OCI-LY7 (cell line): ENCODE measurements at regions not wholly inside any gene's neighbourhood (a gene's known extent, or its start where the extent isn't known, plus 50 kb on each side); places are given as distances from the start of the nearest gene placed in this dataset.

ENCODE experiments used
- BruUV-seq: library from RNA; stranded (reverse); fragments of 400-500 nt; replicated peaks from 2 replicates; lab custom pipeline; 2021; lab: Mats Ljungman, UMichigan
- CTCF ChIA-PET: fragments of 300-600 bp; sonication (Branson Sonifier 250); formaldehyde crosslinking; loops from one replicate; lab custom pipeline; 2022; ENCODE audit warnings: antibody characterized with exemption; ENCODE audit not compliant: unreplicated experiment; lab: Charles Lee
- POLR2A ChIA-PET: fragments of 300-600 bp; sonication (Branson Sonifier 250); formaldehyde crosslinking; loops from one replicate; lab custom pipeline; 2022; ENCODE audit warnings: antibody characterized with exemption; lab: Charles Lee
- DNase-seq: peaks from one replicate; pipeline ENCODE4 v3.0.0-alpha.2; 2015; ENCODE audit warnings: low spot score
- H2AFZ ChIP-seq: fragments of 200-600 bp; sonication (generic), shearing (Covaris generic); 2 replicates; pipeline ENCODE4 v1.6.1; 2014; ENCODE audit warnings: mild to moderate bottlenecking, antibody characterized with exemption, low read length, moderate library complexity
- H3K27ac ChIP-seq: fragments of 200-600 bp; sonication (generic); 2 replicates; pipeline ENCODE4 v1.5.1; 2014; ENCODE audit warnings: mixed run types, low read depth, mild to moderate bottlenecking, moderate library complexity, low read length, inconsistent platforms; ENCODE audit not compliant: poor library complexity, severe bottlenecking
- H3K36me3 ChIP-seq: fragments of 200-600 bp; sonication (generic); 2 replicates; pipeline ENCODE4 v1.6.1; 2014; ENCODE audit warnings: mild to moderate bottlenecking, antibody characterized with exemption, low read length, moderate library complexity, mixed read lengths; ENCODE audit not compliant: insufficient read depth
- H3K4me1 ChIP-seq: fragments of 200-600 bp; sonication (generic); 2 replicates; pipeline ENCODE4 v1.5.1; 2014; ENCODE audit warnings: mild to moderate bottlenecking, low read length; ENCODE audit not compliant: insufficient read depth, poor library complexity, severe bottlenecking
- H3K4me2 ChIP-seq: fragments of 200-600 bp; sonication (generic); 2 replicates; pipeline ENCODE4 v1.6.1; 2014; ENCODE audit warnings: mild to moderate bottlenecking, low read length
- H3K4me3 ChIP-seq: fragments of 200-600 bp; sonication (generic); 2 replicates; pipeline ENCODE4 v1.5.1; 2014; ENCODE audit warnings: mild to moderate bottlenecking, low read depth, low read length; ENCODE audit not compliant: poor library complexity, severe bottlenecking
- H3K79me2 ChIP-seq: fragments of 200-600 bp; sonication (generic); 2 replicates; pipeline ENCODE4 v1.6.1; 2016; ENCODE audit warnings: low read depth, mild to moderate bottlenecking, low read length, moderate library complexity, mixed read lengths; ENCODE audit not compliant: insufficient read depth
- H3K9me2 ChIP-seq: fragments of 200-600 bp; sonication (generic); 2 replicates; pipeline ENCODE4 v1.6.1; 2016; ENCODE audit warnings: mild to moderate bottlenecking, low read length, mixed read lengths; ENCODE audit not compliant: insufficient read depth
- H3K9me3 ChIP-seq: fragments of 200-600 bp; sonication (generic); 2 replicates; pipeline ENCODE4 v1.6.1; 2014; ENCODE audit warnings: mild to moderate bottlenecking, mixed run types, low read length, mixed read lengths
- H4K20me1 ChIP-seq: fragments of 200-600 bp; sonication (generic); 2 replicates; pipeline ENCODE4 v1.6.1; 2014; ENCODE audit warnings: mild to moderate bottlenecking, antibody characterized with exemption, low read length, moderate library complexity, mixed read lengths; ENCODE audit not compliant: insufficient read depth
- EZH2phosphoT487 ChIP-seq: fragments of 200-600 bp; sonication (generic); IDR thresholded peaks from 2 replicates; pipeline ENCODE4 v1.6.1; 2018; ENCODE audit warnings: low read depth, borderline replicate concordance, mild to moderate bottlenecking, mixed run types, antibody characterized with exemption, low read length, moderate library complexity, mixed read lengths
- intact Hi-C: fragments of 100-400 bp; cut with micrococcal nuclease; formaldehyde crosslinking; loops from one replicate; pipeline ENCODE4 v1.10.0; 2022; ENCODE audit not compliant: unreplicated experiment
- TF ChIP-seq, protein P1 (sequence below): fragments of 200-600 bp; sonication (generic); conservative IDR thresholded peaks from 2 replicates; pipeline ENCODE4 v1.5.1; 2014; ENCODE audit warnings: mild to moderate bottlenecking, antibody characterized with exemption, low read length, moderate library complexity, mixed read lengths

DNA sequence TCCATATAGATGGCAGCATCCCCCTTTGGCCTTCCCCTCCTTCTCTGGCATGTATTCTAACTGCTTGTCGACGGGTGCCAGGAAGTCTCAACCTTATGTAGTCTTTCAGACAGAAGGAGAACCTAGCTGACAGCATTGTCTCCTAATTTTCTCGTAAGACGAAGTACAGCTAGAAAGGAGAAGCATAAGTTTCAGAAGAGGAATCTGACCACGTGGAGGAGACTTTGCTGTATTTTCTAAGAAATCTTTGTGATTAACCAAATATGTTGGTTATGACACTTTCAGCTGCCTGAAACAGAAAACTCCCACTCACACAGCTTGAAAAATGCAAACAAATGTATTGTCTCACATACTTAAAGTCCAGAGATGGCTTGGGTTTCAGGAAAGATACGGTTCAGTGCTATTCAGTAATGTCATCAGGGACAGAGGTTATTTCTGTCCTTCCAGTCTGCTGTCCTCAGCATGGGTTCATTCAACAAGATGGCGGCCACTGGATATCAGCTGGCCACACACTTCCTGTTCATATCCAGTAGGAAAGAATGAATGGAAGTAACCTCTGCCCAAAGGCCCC is 109.5 kb upstream of the ZNF648 start:
- no peaks in the 10 kb centered on the region for H3K9me2 ChIP-seq
- no peaks in the 10 kb centered on the region for H3K79me2 ChIP-seq
- H3K36me3 ChIP-seq, result no peaks in the 10 kb centered on the region
- no peak overlapping the region for H2AFZ ChIP-seq
- TF ChIP-seq, protein P1, sequence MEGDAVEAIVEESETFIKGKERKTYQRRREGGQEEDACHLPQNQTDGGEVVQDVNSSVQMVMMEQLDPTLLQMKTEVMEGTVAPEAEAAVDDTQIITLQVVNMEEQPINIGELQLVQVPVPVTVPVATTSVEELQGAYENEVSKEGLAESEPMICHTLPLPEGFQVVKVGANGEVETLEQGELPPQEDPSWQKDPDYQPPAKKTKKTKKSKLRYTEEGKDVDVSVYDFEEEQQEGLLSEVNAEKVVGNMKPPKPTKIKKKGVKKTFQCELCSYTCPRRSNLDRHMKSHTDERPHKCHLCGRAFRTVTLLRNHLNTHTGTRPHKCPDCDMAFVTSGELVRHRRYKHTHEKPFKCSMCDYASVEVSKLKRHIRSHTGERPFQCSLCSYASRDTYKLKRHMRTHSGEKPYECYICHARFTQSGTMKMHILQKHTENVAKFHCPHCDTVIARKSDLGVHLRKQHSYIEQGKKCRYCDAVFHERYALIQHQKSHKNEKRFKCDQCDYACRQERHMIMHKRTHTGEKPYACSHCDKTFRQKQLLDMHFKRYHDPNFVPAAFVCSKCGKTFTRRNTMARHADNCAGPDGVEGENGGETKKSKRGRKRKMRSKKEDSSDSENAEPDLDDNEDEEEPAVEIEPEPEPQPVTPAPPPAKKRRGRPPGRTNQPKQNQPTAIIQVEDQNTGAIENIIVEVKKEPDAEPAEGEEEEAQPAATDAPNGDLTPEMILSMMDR, result no peak
- TF ChIP-seq EZH2phosphoT487, result no peak
- POLR2A ChIA-PET, result no interaction called here
- CTCF ChIA-PET, result no interaction called here
- no peak overlapping the region for H3K4me3 ChIP-seq
- no peak overlapping the region for H3K27ac ChIP-seq
- H4K20me1 ChIP-seq, result no peaks in the 10 kb centered on the region
- BruUV-seq, result no TSS peak
- H3K4me2 ChIP-seq, result no peak overlapping the region
- H3K4me1 ChIP-seq, result no peaks in the 10 kb centered on the region
- no peak for DNase-seq
- H3K9me3 ChIP-seq, result no peaks in the 10 kb centered on the region
- intact Hi-C loops, result no loop called here

DNA sequence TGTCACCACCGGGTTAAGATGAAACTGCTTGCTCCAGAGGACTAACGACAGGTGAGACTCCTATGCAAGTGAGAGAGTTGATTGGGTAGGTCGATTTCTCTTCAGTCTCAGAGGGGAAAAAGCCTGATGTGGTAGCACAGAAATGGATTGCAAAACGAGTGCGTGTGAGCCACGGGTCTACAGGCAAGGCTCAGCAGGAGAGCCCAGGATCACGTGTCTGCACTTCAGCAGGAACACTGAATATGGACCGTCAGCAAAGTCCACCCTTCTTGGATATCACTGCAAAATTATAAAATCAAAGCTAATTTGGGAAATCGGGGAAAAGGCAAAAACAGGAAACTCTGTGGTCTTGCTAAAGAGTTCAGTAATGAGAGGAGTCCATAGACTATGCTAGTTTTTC is 107.7 kb upstream of the ZNF648 start:
- no peak for DNase-seq
- no peak for TF ChIP-seq EZH2phosphoT487
- TF ChIP-seq, protein P1, result no peak
- Histone ChIP-seq H3K79me2 (no peaks in the 10 kb centered on the region), H3K27ac (no peak overlapping the region), H3K4me1 (no peaks in the 10 kb centered on the region), H3K9me2 (no peaks in the 10 kb centered on the region), H3K36me3 (no peaks in the 10 kb centered on the region), H3K4me3 (no peak overlapping the region), H4K20me1 (no peaks in the 10 kb centered on the region), H3K4me2 (no peak overlapping the region), H2AFZ (no peak overlapping the region), H3K9me3 (no peaks in the 10 kb centered on the region)
- ChIA-PET POLR2A (no interaction called here), CTCF (no interaction called here)
- BruUV-seq, result no TSS peak
- intact Hi-C loops, result no loop called here

DNA sequence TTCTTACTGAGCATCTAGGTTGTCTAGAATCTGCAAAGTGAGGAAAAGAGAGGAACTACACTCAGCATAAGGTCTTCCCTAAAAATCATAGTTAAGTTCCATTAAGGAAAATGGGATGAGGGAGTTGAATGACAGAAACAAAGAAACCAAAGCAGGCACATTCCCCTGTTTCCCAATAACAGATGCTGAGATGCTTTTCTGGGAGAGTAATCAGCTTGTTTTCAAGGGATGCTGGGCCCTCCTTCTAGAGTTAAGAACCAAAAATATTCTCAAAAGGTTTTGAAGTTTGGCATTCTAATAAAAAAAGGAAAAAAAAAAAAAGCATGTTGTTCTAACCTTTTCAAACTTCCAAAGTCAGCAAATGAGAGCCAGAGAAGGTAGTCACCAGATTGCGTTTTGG is 105.2 kb upstream of the ZNF648 start:
- H3K36me3 ChIP-seq, result no peaks in the 10 kb centered on the region
- H3K4me3 ChIP-seq, result no peak overlapping the region
- no peaks in the 10 kb centered on the region for H3K9me2 ChIP-seq
- no peak overlapping the region for H3K4me2 ChIP-seq
- no peaks in the 10 kb centered on the region for H4K20me1 ChIP-seq
- no peak overlapping the region for H2AFZ ChIP-seq
- no peaks in the 10 kb centered on the region for H3K4me1 ChIP-seq
- CTCF ChIA-PET, result no interaction called here
- intact Hi-C loops, result no loop called here
- H3K9me3 ChIP-seq, result no peaks in the 10 kb centered on the region
- no TSS peak for BruUV-seq
- H3K27ac ChIP-seq, result no peak overlapping the region
- no peak for TF ChIP-seq EZH2phosphoT487
- TF ChIP-seq, protein P1, result no peak
- H3K79me2 ChIP-seq, result no peaks in the 10 kb centered on the region
- POLR2A ChIA-PET, result interaction anchor here (0.6 to 1.1 kb wide), 2 partner anchors 11 to 79 kb away, joined by 3 read pairs; no protein-coding TSS in a partner anchor
- no peak for DNase-seq
